ENCODE measurements at regions not wholly inside any gene's neighbourhood (a gene's known extent, or its start where the extent isn't known, plus 50 kb on each side); places are given as distances from the start of the nearest gene placed in this dataset.

- TF ChIP-seq, protein P1, sequence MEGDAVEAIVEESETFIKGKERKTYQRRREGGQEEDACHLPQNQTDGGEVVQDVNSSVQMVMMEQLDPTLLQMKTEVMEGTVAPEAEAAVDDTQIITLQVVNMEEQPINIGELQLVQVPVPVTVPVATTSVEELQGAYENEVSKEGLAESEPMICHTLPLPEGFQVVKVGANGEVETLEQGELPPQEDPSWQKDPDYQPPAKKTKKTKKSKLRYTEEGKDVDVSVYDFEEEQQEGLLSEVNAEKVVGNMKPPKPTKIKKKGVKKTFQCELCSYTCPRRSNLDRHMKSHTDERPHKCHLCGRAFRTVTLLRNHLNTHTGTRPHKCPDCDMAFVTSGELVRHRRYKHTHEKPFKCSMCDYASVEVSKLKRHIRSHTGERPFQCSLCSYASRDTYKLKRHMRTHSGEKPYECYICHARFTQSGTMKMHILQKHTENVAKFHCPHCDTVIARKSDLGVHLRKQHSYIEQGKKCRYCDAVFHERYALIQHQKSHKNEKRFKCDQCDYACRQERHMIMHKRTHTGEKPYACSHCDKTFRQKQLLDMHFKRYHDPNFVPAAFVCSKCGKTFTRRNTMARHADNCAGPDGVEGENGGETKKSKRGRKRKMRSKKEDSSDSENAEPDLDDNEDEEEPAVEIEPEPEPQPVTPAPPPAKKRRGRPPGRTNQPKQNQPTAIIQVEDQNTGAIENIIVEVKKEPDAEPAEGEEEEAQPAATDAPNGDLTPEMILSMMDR (IDR thresholded peaks at IDR 0.05) = no peak
- TF ChIP-seq TCF12 (IDR thresholded peaks at IDR 0.05) (no peak), SMC3 (IDR thresholded peaks at IDR 0.05; ENCODE audit: low read depth, low read length) (no peak), IRF3 (IDR thresholded peaks at IDR 0.05; ENCODE audit: low read depth, low read length) (no peak), FOXJ3 (CRISPR knock-in tag; IDR thresholded peaks at IDR 0.05) (no peak)
Observed at GRCh38 chr10:71131508-71132088, 80.8 kb upstream of the UNC5B start (continued).

- no peak overlapping the region for H3K27ac ChIP-seq (ENCODE audit: low read depth in 2 of 2, low read length in 1 of 2)
- no peaks in the 10 kb centered on the region for H3K36me3 ChIP-seq (replicated peaks in 1 of 2; ENCODE audit: control insufficient read depth in 1 of 2, insufficient read depth in 2 of 2, low read length in 1 of 2)
- peaks cover 0 to 13% of the 10 kb centered on the region in 2 experiments; a peak in 1 of 4 replicates for H3K4me1 ChIP-seq (ENCODE audit: control insufficient read depth in 1 of 2, insufficient read depth in 2 of 2, low read depth in 1 of 2, low read length in 1 of 2)
- H3K79me2 ChIP-seq (ENCODE audit: insufficient read depth) = no peaks in the 10 kb centered on the region
- no peaks in the 10 kb centered on the region for H3K9me2 ChIP-seq
- H4K20me1 ChIP-seq (ENCODE audit: insufficient read depth) = no peaks in the 10 kb centered on the region
- no peak overlapping the region for H3K4me3 ChIP-seq (ENCODE audit: low read depth in 2 of 2, low read length in 1 of 2)
- CTCF ChIA-PET = interaction anchor here (0.8 kb wide), 1 partner anchor 207 kb away, joined by 3 read pairs; no protein-coding TSS in a partner anchor
- peak; percentile 45 for DNase-seq
- peaks cover 6% of the 10 kb centered on the region for H3K27me3 ChIP-seq (ENCODE audit: insufficient read depth)
- H3K4me2 ChIP-seq = no peak overlapping the region
- H2AFZ ChIP-seq (ENCODE audit: low read depth) = no peak overlapping the region
- POLR2A ChIA-PET = no interaction called here
- 8% methylated on average over 2 of the region's 4 CpGs for WGBS (ENCODE audit: low lambda C conversion rate)
- no peaks in the 10 kb centered on the region for H3K9me3 ChIP-seq
- H3F3A ChIP-seq (replicated peaks; ENCODE audit: insufficient read depth) = no peaks in the 10 kb centered on the region
- TF ChIP-seq IRF3 (IDR thresholded peaks at IDR 0.05; ENCODE audit: low read depth, low read length) (no peak), MEF2A (IDR thresholded peaks at IDR 0.05; ENCODE audit: borderline replicate concordance, low read depth) (no peak)
- no peak overlapping the region for H3K9ac ChIP-seq
Observed at GRCh38 chr10:71132321-71132810, 80.0 kb upstream of the UNC5B start.

- no peak for DNase-seq
- ChIA-PET POLR2A (no interaction called here), CTCF (interaction anchor here (0.8 to 1.1 kb wide), 5 partner anchors 29 to 151 kb away, joined by 3 read pairs; no protein-coding TSS in a partner anchor)
- Histone ChIP-seq H3K4me1 (ENCODE audit: control insufficient read depth in 1 of 2, insufficient read depth in 2 of 2, low read depth in 1 of 2, low read length in 1 of 2) (peaks cover 0 to 17% of the 10 kb centered on the region in 2 experiments; a peak in 1 of 4 replicates), H3K27me3 (ENCODE audit: insufficient read depth) (peaks cover 13% of the 10 kb centered on the region), H3K9me2 (no peaks in the 10 kb centered on the region), H3K9me3 (no peaks in the 10 kb centered on the region), H3K9ac (no peak overlapping the region), H3K79me2 (ENCODE audit: insufficient read depth) (no peaks in the 10 kb centered on the region), H3K36me3 (replicated peaks in 1 of 2; ENCODE audit: control insufficient read depth in 1 of 2, insufficient read depth in 2 of 2, low read length in 1 of 2) (no peaks in the 10 kb centered on the region), H3K27ac (ENCODE audit: low read depth in 2 of 2, low read length in 1 of 2) (no peak overlapping the region), H4K20me1 (ENCODE audit: insufficient read depth) (no peaks in the 10 kb centered on the region), H3K4me3 (ENCODE audit: low read depth in 2 of 2, low read length in 1 of 2) (no peak overlapping the region), H3F3A (replicated peaks; ENCODE audit: insufficient read depth) (no peaks in the 10 kb centered on the region), H3K4me2 (no peak overlapping the region), H2AFZ (ENCODE audit: low read depth) (no peak overlapping the region)
- WGBS (ENCODE audit: low lambda C conversion rate) = 72% methylated on average over 7 of the region's 7 CpGs
- no peak for TF ChIP-seq RFX5 (IDR thresholded peaks at IDR 0.05; ENCODE audit: low read length)
- TF ChIP-seq SIN3A (IDR thresholded peaks at IDR 0.05; ENCODE audit: borderline replicate concordance, low read depth, low read length) = no peak
- no peak for TF ChIP-seq JUND (IDR thresholded peaks at IDR 0.05)
- TF ChIP-seq ELF1 (IDR thresholded peaks at IDR 0.05) = no peak
- TF ChIP-seq YY1 (IDR thresholded peaks at IDR 0.05; ENCODE audit: low read depth) = no peak
- no peak for TF ChIP-seq MEF2A (IDR thresholded peaks at IDR 0.05; ENCODE audit: borderline replicate concordance, low read depth)
- TF ChIP-seq RCOR1 (IDR thresholded peaks at IDR 0.05; ENCODE audit: low read length) = no peak
- TF ChIP-seq, protein P2, sequence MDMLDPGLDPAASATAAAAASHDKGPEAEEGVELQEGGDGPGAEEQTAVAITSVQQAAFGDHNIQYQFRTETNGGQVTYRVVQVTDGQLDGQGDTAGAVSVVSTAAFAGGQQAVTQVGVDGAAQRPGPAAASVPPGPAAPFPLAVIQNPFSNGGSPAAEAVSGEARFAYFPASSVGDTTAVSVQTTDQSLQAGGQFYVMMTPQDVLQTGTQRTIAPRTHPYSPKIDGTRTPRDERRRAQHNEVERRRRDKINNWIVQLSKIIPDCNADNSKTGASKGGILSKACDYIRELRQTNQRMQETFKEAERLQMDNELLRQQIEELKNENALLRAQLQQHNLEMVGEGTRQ (IDR thresholded peaks at IDR 0.05; ENCODE audit: borderline replicate concordance, low read depth, low read length) = no peak
- no peak for TF ChIP-seq FOXJ3 (CRISPR knock-in tag; IDR thresholded peaks at IDR 0.05)
- TF ChIP-seq GABPA (IDR thresholded peaks at IDR 0.05; ENCODE audit: low read depth) = no peak
- TF ChIP-seq, protein P3, sequence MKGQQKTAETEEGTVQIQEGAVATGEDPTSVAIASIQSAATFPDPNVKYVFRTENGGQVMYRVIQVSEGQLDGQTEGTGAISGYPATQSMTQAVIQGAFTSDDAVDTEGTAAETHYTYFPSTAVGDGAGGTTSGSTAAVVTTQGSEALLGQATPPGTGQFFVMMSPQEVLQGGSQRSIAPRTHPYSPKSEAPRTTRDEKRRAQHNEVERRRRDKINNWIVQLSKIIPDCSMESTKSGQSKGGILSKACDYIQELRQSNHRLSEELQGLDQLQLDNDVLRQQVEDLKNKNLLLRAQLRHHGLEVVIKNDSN (IDR thresholded peaks at IDR 0.05; ENCODE audit: borderline replicate concordance, low read depth) = no peak
Observed at GRCh38 chr10:71133710-71134686, 78.4 kb upstream of the UNC5B start.
